ENCODE measurements at regions not wholly inside any gene's neighbourhood (a gene's known extent, or its start where the extent isn't known, plus 50 kb on each side); places are given as distances from the start of the nearest gene placed in this dataset.

DNA sequence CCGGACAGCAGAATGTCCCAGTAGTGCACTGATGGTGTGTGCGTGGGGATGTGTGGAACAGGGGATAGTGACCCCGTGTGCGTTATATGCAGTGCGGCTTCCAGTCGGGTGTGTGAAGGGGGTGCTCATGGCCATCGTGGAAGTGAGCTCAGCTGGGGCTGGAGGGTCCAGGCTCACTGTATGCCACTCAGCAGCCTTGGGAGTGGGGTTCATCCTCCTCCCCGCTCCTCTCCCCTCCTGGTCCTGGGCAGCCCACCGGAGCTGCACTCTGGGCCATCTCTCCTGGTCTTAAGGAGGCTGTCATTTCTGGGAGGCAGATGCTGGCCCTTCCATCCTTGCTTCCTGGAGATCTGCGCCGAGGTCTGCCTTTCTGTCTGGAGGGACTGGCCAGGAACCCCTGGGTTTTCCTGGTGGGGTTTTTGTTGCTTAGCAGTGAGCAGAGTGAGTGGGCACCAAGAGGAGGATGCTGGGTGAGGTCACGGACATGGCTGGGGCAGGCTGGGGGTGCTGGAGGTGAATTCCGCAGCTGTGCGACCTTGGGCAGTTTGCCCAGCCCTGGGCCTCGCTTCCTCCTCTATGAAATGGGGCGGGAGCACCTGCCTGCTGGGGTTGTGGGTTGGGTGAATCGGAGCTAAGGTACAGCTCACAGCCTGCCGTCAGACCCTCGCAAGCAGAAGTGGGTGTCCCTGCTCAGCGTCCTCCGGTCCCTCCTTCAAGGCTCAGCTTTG is 164.1 kb downstream of the SEC14L1 start:
- in situ Hi-C loops (cut with HindIII; ENCODE audit: low pct_unique_long_range_greater_than_20kb, low sequenced_read_pairs) = no loop called here
- DNase-seq (ENCODE audit: low read depth in 1 of 2, low spot score in 1 of 2) = no peak
- TF ChIP-seq JUND (IDR thresholded peaks at IDR 0.05; ENCODE audit: low read depth) = no peak

DNA sequence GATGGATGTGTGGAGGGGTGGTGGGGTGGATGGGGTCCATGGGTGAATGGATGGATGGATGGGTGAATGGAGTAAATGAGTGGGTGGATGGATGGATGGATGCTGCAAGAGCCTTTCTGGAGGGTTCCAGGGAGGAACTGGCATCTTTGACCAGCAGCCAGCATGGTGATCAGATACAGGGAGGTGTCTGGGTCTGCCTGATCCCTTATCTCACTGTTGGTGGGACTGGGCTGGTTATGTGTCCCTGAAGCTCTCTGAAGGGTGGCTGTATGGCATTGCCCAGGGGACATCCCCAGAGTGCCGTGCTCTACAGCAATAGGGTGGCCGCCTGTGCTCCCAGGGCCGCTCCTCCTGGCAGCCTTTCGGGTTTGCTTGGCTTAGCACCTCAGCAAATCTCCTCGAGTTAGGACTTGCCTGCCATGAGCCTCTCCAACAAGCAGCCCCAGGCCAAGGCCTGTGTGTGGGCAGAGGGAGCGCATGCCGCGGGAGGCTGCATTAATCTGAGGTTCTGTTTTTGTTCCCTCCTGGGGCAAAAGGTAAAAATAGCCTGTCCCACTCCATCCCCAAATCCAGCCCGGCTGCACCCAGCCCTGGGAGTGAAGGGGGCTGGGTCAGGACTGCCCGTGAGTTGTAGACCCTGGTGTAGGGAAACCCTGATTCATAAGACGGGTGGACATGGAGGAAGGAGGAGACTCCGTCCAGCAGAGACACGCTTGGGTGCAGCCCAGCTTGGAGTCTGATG is 165.4 kb downstream of the SEC14L1 start:
- in situ Hi-C loops (cut with HindIII; ENCODE audit: low pct_unique_long_range_greater_than_20kb, low sequenced_read_pairs) = no loop called here
- TF ChIP-seq JUND (IDR thresholded peaks at IDR 0.05; ENCODE audit: low read depth) = no peak
- DNase-seq (ENCODE audit: low read depth in 1 of 2, low spot score in 1 of 2) = peak in 1 of 2 experiments; percentile 41

DNA sequence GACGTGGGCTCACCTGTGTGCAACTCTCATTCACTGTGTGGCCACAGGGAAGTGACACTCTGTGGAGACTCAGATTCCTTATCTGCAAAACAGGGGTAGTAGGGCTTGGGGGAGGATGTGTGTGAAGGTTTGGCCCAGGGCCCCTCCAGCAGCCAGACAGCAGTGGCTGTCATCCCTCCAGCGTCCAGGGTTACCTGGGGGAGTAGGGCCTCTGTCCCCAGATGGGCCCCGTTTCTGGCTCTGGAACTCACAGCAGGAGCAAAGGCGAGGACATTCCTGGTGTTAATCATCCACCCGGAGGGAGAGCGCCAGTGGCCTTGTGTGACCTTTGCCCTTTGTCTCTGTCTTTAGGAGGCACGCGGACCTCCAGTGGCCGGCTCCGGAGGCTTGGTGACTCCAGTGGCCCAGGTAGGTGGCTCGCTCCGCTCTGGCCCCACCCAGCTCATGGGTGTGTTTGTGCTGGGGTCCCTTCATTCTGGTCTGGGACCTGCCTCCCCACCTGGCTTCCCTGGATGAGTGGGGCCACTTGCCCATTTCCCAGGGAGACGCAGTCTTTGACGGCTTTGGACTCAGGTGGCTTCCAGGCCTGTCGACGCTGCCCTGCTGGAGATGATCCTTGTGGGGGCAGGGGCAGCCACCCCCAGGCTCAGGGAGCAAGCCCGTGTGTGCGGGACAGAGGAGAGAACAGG is 166.2 kb downstream of the SEC14L1 start:
- in situ Hi-C loops (cut with HindIII; ENCODE audit: low pct_unique_long_range_greater_than_20kb, low sequenced_read_pairs) = no loop called here
- DNase-seq (ENCODE audit: low read depth in 1 of 2, low spot score in 1 of 2) = no peak
- no peak for TF ChIP-seq JUND (IDR thresholded peaks at IDR 0.05; ENCODE audit: low read depth)

DNA sequence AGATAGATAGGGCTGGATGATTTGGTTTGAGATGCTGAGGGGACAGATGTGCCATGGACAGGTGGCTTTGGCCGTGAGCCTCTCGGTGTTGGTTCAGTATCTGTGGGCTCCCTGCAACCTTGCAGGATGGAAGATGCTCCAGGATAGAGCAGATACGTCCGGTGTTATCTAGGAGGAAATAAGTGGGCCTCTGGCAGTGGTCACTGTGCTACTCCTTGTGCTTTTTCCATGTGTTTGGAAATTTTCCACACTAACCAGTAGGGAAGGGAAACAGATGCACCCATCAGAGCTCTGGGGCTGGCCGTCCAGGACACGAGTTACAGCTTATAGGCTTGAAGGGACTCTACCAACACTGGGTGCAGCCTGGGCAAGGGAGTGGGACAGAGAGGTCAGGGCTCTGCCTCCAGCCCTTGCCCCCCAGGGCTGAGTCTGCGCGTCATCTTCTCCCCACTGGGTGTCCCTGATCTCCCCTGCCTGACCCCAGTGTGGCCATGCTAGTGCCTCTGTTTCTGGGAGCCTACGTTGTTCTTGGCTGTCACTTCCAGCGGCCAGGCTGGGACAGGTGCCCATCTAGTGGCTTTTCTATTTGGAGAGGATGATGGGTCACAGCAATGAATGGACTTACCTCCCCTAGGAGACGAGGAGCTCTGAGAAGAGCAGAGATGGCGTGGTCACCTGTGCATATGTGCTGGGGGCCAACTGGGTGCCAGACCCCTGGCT is 166.9 kb downstream of the SEC14L1 start:
- TF ChIP-seq JUND (IDR thresholded peaks at IDR 0.05; ENCODE audit: low read depth) = no peak
- DNase-seq (ENCODE audit: low read depth in 1 of 2, low spot score in 1 of 2) = no peak
- in situ Hi-C loops (cut with HindIII; ENCODE audit: low pct_unique_long_range_greater_than_20kb, low sequenced_read_pairs) = no loop called here

DNA sequence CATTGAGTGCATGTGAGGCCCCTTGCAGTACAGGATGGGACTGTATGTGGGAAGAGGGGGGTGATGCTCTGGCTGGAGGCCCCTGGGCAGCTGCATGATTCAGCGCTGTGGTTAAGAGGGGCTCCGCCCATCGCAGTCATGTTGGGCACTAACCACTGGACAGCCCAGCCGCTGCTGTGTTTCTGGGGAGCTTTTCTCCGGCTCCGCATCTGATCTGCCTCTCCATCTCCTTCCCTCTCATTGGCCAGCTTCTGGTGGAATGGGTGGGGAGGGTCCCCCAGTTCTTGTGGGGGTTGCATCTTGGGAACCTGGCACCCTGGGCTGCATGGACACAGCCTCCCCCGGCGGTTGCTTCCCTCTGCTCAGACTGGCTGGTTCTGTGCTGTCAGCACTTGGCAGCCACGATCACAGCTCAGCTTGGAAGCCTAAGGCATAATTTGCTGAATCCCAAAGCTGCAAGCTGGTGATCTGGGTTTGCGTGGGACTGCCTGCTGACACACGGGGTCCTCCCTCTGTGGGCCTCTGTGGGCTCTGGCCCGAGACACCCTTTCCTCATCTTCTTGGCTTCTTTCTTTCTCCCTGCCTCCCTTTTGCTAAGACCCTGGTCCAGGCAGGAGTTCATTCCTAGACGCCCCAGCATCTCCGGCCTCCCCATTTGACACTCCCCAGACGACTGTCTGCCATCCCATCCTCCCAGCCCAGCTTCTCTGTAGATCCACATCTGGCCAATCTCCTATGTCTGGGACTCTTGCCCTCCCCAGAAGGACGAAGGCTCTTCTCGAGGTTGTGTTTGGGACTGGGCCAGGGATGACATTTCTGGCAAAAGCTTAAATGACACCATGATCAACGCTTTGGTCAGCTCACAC is 168.3 kb downstream of the SEC14L1 start:
- no peak for DNase-seq (ENCODE audit: low read depth in 1 of 2, low spot score in 1 of 2)
- in situ Hi-C loops (cut with HindIII; ENCODE audit: low pct_unique_long_range_greater_than_20kb, low sequenced_read_pairs) = no loop called here
- no peak for TF ChIP-seq JUND (IDR thresholded peaks at IDR 0.05; ENCODE audit: low read depth)

DNA sequence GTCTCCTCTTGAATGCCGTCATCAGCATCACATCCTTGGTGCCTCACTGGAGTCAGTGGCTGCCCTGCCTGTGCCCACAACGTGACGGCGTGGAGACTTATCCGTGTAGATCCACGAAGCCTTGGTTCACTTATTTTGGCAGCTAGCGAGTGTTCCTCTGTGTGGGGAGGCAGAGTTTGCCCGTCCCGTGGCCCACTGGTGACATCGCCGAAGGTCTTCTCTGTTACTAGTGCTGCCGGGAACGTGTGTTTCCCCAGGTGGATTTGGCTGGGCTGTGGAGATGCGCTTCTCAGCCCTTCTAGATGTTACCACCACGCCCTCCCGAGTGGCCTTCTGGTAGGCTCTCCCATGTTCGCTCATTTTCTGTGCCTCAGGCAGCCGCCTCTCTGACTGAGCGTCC is 169.6 kb downstream of the SEC14L1 start:
- in situ Hi-C loops (cut with HindIII; ENCODE audit: low pct_unique_long_range_greater_than_20kb, low sequenced_read_pairs) = no loop called here
- no peak for TF ChIP-seq JUND (IDR thresholded peaks at IDR 0.05; ENCODE audit: low read depth)
- DNase-seq (ENCODE audit: low read depth in 1 of 2, low spot score in 1 of 2) = no peak

DNA sequence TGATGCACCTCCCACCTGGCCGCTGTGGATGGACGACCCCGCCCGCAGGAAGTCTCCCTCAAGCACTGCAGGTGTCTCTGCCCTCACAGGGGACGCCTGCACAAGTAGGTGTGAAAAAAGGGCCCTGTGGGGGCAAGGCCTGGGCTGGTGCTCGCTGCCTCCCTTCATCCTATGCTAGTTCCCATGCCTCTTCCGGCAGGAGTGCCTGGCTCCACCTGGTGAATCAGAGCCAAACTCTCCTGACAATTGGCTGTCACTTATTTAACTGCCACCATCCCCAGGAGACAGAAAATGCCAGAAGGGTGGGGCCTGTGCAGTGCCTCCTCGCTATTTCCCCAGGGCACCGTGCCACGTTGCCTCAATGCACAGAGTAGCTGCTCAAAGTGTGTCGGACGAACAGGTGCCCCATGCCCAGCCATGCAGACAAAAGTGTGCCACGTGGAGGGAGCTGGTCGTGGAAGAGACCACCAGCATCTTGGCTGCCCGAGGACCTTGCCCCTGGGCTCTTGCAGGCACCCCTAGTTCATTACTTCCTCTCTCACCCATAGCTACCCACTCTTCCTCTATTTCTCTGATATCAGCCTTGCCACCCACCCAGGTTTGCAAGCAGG is 170.7 kb downstream of the SEC14L1 start:
- no peak for TF ChIP-seq JUND (IDR thresholded peaks at IDR 0.05; ENCODE audit: low read depth)
- no peak for DNase-seq (ENCODE audit: low read depth in 1 of 2, low spot score in 1 of 2)

DNA sequence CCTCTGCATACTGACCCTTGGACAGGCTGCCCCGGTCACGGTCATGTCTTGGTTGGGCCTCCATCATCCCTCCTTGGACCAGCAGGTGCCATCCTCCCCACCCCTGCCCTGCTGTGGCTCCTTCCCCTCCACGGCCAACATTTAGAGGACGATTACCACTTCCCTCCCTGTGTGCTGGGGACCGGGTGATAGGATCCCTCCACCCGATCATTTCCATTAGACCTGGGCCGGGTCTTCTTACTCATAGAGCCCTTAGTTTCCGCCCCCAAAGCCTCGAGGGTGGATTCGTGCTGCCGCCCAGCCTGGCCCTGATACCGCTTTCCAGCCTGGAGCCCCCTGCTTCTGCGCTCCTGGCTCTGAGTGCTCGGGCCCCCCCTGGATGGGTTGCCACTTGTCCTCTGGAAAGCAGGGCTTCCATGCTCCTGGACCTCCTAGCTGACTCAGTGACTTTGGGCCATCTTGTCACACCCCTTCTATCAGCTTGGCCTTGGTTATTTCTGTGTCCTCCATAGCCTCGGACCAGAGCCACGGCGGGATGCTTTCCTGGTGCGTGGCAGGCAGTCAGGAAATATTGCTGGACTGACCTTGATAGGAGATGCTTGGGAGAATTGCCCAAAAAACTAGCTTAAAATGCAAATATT is 171.4 kb downstream of the SEC14L1 start:
- no peak for TF ChIP-seq JUND (IDR thresholded peaks at IDR 0.05; ENCODE audit: low read depth)
- in situ Hi-C loops (cut with HindIII; ENCODE audit: low pct_unique_long_range_greater_than_20kb, low sequenced_read_pairs) = no loop called here
- DNase-seq (ENCODE audit: low read depth in 1 of 2, low spot score in 1 of 2) = no peak

More for the DNA sequence above, 170.7 kb downstream of the SEC14L1 start:
- in situ Hi-C loops (cut with HindIII; ENCODE audit: low pct_unique_long_range_greater_than_20kb, low sequenced_read_pairs) = no loop called here

DNA sequence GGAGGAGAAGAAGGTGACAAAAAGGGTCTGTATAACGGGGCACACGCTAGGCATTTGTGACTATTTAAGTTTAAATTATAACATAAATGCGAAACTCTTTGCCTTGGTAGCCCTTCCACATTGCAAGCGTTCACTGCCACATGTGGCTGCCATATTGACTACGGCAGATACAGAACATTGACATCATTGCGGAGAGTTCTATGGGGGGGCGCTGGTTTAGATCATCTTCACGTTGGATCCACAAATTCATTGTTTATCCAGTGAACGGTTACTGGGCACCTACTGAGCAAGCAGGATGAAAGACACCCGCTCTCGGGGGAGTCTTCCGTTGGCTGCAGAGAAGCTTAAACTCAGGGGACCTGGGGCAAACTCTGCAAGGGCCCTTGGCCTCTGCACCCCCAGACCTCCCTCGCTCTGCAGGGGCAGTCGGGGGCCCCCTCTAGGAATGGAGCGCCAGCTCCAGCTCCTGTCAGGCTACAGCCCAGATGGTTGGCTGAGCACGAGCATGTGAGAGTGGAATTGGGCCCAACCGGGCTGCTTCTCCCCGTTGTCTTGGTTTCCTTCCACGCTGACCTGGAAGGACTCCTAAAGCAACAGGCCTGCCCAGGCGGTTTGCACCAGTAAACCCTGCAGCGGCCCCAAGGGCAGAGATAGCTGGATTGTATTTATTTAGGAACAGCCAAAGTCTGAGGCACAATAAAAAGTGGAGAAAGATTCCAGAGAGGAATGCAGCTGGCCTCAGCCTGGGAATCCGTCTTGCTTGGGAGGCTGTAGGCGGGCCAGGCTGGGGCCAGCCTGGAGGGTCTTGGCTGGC is 172.2 kb downstream of the SEC14L1 start:
- DNase-seq (ENCODE audit: low read depth in 1 of 2, low spot score in 1 of 2) = peak; percentile 79 to 82
- TF ChIP-seq JUND (IDR thresholded peaks at IDR 0.05; ENCODE audit: low read depth) = no peak

DNA sequence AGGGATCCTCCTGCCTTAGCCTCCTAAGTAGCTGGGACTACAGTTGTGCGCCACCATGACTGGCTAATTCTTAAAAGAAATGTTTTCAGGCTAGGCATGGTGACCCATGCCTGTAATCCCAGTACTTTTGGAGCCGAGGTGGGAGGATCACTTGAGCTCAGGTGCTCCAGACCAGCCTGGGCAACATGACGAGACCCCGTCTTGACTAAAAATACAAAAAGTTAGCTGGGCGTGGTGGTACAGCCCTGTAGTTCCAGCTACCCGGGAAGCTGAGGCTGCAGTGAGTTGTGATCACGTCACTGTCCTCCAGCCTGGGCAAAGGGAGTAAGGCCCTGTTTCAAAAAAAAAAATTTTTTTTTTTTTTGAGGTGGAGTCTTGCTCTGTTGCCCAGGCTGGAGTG is 173.1 kb downstream of the SEC14L1 start:
- DNase-seq (ENCODE audit: low read depth in 1 of 2, low spot score in 1 of 2) = no peak
- in situ Hi-C loops (cut with HindIII; ENCODE audit: low pct_unique_long_range_greater_than_20kb, low sequenced_read_pairs) = no loop called here
- no peak for TF ChIP-seq JUND (IDR thresholded peaks at IDR 0.05; ENCODE audit: low read depth)

More for the DNA sequence above, 172.2 kb downstream of the SEC14L1 start:
- in situ Hi-C loops (cut with HindIII; ENCODE audit: low pct_unique_long_range_greater_than_20kb, low sequenced_read_pairs) = no loop called here

Data from T47D (cell line).